ENCODE measurements at regions not wholly inside any gene's neighbourhood (a gene's known extent, or its start where the extent isn't known, plus 50 kb on each side); places are given as distances from the start of the nearest gene placed in this dataset.

- H3K4me1 ChIP-seq (ENCODE audit: control insufficient read depth in 1 of 2, low read depth in 2 of 2), result no peaks in the 10 kb centered on the region
- DNase-seq (ENCODE audit: low spot score) (no peak), ATAC-seq (ENCODE audit: insufficient number of reproducible peaks, low FRiP score, low read depth) (no peak)
- H3K4me3 ChIP-seq, result no peak overlapping the region
- H3K27me3 ChIP-seq (replicated peaks; ENCODE audit: insufficient read depth), result no peaks in the 10 kb centered on the region
- H3K9me3 ChIP-seq, result no peaks in the 10 kb centered on the region
- H3K27ac ChIP-seq, result no peak overlapping the region
- H3K36me3 ChIP-seq, result no peaks in the 10 kb centered on the region
- TF ChIP-seq, protein P1, sequence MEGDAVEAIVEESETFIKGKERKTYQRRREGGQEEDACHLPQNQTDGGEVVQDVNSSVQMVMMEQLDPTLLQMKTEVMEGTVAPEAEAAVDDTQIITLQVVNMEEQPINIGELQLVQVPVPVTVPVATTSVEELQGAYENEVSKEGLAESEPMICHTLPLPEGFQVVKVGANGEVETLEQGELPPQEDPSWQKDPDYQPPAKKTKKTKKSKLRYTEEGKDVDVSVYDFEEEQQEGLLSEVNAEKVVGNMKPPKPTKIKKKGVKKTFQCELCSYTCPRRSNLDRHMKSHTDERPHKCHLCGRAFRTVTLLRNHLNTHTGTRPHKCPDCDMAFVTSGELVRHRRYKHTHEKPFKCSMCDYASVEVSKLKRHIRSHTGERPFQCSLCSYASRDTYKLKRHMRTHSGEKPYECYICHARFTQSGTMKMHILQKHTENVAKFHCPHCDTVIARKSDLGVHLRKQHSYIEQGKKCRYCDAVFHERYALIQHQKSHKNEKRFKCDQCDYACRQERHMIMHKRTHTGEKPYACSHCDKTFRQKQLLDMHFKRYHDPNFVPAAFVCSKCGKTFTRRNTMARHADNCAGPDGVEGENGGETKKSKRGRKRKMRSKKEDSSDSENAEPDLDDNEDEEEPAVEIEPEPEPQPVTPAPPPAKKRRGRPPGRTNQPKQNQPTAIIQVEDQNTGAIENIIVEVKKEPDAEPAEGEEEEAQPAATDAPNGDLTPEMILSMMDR (IDR thresholded peaks at IDR 0.05), result no peak
These were observed 63.9 kb upstream of the TMEM260 start for GRCh38 chr14:56515739-56516138.

DNA sequence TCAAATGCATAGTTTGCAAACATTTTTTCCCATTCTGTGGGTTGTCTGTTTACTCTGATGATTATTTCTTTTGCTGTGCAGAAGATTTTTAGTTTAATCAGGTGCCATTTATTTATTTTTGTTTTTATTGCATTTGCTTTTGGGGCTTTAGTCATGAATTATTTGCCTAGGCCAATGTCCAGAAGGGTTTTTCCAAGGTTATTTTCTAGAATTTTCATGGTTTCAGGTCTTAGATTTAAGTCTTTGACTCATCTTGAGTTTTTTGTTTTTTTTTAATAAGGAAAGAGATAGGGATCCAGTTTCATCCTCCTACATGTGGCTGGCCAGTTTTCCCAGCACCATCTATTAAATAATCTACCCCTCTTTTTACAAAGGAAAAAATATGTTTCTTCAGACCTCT lies 57.2 kb upstream of the TMEM260 start:
- ATAC-seq (ENCODE audit: insufficient number of reproducible peaks, low FRiP score, low read depth) (no peak), DNase-seq (ENCODE audit: low spot score) (no peak)
- H3K9me3 ChIP-seq, result no peaks in the 10 kb centered on the region
- no peaks in the 10 kb centered on the region for H3K36me3 ChIP-seq
- no peak overlapping the region for H3K27ac ChIP-seq
- no peak overlapping the region for H3K4me3 ChIP-seq
- no peaks in the 10 kb centered on the region for H3K4me1 ChIP-seq (ENCODE audit: control insufficient read depth in 1 of 2, low read depth in 2 of 2)
- H3K27me3 ChIP-seq (replicated peaks; ENCODE audit: insufficient read depth), result no peaks in the 10 kb centered on the region
- TF ChIP-seq, protein P1 (IDR thresholded peaks at IDR 0.05), result no peak

- TF ChIP-seq, protein P1 (IDR thresholded peaks at IDR 0.05), result no peak
- Histone ChIP-seq H3K9me3 (no peaks in the 10 kb centered on the region), H3K27ac (no peak overlapping the region), H3K4me3 (no peak overlapping the region), H3K36me3 (no peaks in the 10 kb centered on the region), H3K4me1 (ENCODE audit: control insufficient read depth in 1 of 2, low read depth in 2 of 2) (no peaks in the 10 kb centered on the region), H3K27me3 (replicated peaks; ENCODE audit: insufficient read depth) (no peaks in the 10 kb centered on the region)
- ATAC-seq (ENCODE audit: insufficient number of reproducible peaks, low FRiP score, low read depth), result no peak
- DNase-seq (ENCODE audit: low spot score), result no peak
These were observed 54.5 kb upstream of the TMEM260 start for GRCh38 chr14:56524971-56525677.

- H3K36me3 ChIP-seq, result no peaks in the 10 kb centered on the region
- no peak for DNase-seq (ENCODE audit: low spot score)
- TF ChIP-seq, protein P1 (IDR thresholded peaks at IDR 0.05), result no peak
- H3K27me3 ChIP-seq (replicated peaks; ENCODE audit: insufficient read depth), result no peaks in the 10 kb centered on the region
- no peaks in the 10 kb centered on the region for H3K9me3 ChIP-seq
- no peak for ATAC-seq (ENCODE audit: insufficient number of reproducible peaks, low FRiP score, low read depth)
- H3K4me1 ChIP-seq (ENCODE audit: control insufficient read depth in 1 of 2, low read depth in 2 of 2), result no peaks in the 10 kb centered on the region
- H3K4me3 ChIP-seq, result no peak overlapping the region
- no peak overlapping the region for H3K27ac ChIP-seq
These were observed 50.7 kb upstream of the TMEM260 start for GRCh38 chr14:56528927-56529326.
